ENCODE measurements at regions not wholly inside any gene's neighbourhood (a gene's known extent, or its start where the extent isn't known, plus 50 kb on each side); places are given as distances from the start of the nearest gene placed in this dataset.
"Not testable (repeated sequence)": the region's sequence is repeated elsewhere in the genome, so short reads cannot be mapped to it uniquely, and the experiment has no call there.

DNA sequence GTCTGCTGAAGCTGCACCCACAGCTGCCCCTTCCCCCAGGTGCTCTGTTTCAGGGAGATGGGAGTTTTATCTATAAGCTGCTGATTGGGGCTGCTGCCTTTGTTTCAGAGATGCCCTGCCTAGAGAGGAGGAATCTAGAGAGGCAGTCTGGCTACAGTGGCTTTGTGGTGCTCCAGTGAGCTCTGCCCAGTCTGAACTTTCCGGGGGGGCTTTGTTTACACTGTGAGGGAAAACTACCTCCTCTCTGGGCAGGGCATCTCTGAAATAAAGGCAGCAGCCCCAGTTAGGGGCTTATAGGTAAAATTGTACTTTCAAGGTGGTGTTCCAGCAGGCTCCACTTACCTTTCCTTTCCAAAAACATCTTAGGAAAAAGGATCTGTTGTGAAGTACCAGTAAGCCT, 242.2 kb downstream of the SPRY1 start:
- DNase-seq (ENCODE audit: low read depth), result no peak

DNA sequence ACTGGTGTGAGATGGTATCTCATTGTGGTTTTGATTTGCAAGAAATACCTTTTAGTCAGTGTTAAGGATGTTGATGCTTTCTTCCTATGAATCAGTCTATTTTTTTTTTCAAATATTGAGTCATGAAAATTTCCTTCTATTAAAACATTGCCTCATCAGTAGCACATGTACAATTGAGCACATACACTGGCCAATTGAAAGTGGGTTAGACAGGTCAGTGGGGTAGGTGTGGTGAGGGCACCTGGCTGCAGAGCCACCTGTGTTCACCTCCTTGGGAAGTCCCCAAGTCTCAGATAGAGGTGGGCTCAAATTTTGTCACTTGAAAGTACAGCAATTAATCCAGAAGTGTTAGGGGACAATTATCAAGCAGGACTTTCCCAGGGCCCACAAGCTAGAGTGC, 243.7 kb downstream of the SPRY1 start:
- DNase-seq (ENCODE audit: low read depth), result peak; percentile 73

DNA sequence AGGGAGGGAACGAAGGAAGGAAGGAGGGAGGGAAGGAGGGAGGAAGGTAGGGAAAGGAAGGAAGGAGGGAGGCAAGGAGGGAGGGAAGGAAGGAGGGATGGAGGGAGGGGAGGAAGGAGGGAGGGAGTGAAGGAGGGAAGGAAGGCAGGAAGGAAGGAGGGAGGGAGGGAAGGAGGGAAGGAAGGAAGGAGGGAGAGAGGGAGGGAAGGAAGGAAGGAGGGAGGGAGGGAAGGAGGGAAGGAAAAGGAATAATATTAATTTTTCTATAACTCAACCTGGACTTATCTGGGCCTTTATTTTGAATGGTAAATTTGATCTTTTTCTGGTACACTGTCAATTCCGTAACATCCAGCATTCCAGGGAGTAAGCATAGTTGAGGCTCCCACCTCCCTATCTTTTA, 244.2 kb downstream of the SPRY1 start:
- no peak for DNase-seq (ENCODE audit: low read depth)

DNA sequence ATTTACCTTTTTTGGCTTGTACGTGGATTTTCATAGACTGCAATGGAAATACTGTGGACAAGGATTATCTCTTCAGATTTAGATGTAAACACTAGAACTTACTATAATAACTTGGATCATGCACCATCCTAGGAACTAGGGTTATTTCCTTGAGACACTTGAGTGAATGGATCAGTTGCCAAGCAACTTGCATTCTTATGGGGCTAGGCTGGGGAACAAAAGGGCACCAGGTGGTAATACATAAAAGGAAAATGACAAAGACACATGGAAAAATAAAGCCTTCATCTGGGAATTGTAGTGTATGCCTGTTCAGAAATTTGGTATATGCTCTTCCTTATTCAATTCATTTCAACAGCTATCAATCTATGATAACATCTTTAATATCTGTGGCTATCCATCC, 247.1 kb downstream of the SPRY1 start:
- no peak for DNase-seq (ENCODE audit: low read depth)

DNA sequence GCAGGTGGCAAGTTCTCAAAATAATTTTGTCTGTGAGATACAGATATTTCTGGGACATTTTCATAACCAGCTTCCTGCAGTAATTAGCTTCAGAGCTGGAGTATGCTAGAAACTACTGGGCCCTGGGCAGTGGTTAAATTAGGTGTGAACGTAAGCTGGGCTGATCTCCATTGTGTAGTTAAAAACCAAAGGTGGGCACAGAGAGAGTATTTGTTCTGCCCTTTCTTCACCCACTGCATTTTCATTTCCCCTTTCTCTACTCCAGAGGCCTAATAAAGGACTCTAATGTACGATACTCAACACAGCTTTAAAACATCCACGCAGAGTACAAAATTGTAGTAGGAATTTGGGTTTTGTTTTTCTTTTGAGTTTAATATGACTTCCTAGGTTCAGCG, 252.7 kb downstream of the SPRY1 start:
- no peak for DNase-seq (ENCODE audit: low read depth)

DNA sequence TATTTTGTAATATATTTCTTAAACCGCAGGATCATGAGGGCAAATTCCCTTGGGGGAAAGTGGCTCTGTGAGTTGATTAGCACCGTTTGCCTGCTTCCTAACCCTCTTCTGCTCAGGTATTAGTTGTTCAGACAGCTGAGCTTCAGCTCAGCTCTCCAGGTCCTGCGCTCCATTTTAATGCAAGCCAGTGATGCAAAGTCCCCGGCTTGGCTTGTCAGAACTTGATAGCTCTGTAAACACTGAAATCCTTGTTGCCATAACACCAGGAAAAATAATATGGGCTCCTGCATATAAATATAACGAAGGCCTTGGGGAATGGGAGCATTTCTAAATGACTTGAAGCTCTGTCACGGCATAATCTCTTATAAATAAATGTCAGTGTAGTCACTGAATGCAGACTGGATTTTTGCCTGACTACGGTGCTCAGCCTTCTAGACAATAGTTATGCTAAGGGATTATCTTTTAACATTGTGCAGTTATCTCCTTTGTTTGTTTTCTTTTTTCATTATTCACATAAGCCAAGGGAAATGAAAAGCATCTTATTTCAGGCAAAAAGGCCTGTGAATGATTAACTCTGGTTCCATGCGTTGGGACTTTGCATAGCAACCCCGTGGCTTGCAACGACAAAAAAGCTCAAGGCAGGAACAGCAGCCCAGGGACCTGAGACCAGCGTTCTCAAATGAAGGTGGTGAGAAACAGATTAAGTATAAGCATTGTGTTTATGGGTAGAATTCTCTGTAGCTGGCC, 253.2 kb downstream of the SPRY1 start:
- DNase-seq (ENCODE audit: low read depth), result peak; percentile 8

DNA sequence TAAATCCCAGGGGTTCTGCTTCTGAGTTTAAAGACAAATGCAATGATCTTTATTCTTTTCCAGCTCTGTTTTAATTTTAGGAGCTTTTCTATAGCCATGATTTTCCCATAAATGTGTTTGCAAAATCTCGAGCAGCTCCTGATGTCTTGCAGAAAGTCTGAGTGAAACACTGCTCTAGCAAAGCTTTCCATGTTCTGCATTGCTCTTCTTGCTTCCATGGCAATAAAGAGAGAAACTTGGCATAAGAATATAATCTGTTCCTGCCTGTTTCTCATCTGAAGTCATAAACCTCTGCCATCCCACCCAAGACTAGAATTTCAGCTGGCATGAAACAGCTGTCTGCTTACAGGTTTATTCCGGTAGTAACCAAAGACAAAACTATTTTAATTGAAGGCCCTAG, 254.5 kb downstream of the SPRY1 start:
- DNase-seq (ENCODE audit: low read depth), result no peak

DNA sequence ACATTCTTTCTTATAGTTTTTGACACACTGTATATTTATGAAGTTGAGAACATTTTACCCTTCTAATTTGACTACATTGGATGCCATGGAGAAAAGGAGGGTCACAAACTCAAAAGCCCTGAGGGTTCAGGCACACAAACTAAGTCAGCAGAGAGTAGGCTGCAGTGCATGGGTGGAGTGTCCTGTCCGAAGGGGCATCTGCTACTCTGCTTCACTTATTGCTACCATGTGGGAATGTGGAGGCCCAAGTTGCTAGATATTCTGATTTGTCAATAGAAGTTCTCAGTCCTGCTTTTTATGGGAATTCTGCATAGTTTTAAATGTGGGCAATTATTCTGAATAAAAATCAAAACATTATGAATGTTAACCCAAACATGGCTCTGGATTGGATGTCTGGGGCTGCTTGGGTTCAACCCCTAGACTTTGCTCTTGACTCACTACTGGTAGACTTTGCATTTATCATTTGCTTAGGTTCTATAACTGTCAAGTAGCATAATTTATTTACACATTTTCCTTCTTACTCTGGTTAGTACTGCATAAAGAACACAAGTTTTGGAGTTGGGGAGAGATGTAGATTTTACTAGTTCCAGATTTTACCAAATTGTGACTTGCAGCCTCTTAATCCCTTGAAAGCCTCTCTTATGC, 255.1 kb downstream of the SPRY1 start:
- DNase-seq (ENCODE audit: low read depth), result no peak

DNA sequence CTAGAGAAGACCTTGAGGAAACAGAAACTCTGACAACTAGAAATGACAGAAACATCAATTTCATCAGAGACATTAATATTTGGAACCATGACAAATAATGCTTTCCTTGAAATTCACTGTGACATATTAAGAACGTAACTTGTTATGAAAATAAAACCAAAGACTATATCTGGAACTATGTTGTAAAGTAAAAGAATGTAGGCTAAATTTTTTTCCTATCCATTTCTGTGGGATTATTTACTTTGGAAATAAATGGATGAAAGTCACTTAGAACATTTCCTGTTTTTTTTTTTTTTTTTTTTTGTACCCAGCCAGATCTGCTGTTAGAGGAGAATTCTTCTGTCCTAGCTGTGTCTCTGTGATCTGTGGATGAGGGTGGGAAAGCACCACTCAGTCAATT, 255.9 kb downstream of the SPRY1 start:
- DNase-seq (ENCODE audit: low read depth), result no peak

DNA sequence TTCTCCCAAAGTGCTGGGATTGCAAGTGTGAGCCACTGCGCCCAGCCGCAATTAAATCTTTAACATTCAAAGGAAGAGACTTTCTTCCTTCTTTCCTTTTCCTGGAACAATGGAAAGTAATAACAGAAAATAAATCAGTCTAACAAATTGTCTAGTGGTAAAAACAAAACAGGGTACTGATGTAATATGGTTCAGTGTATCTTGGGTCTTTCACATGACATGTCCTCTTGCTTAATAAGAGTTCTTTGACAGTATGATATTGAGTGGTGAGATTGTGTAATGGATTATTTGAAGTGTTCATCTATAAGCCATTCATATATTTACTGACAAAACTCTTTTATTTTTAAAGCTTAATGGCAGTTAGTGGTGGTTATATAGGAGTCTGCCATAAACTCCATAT, 256.6 kb downstream of the SPRY1 start:
- no peak for DNase-seq (ENCODE audit: low read depth)

DNA sequence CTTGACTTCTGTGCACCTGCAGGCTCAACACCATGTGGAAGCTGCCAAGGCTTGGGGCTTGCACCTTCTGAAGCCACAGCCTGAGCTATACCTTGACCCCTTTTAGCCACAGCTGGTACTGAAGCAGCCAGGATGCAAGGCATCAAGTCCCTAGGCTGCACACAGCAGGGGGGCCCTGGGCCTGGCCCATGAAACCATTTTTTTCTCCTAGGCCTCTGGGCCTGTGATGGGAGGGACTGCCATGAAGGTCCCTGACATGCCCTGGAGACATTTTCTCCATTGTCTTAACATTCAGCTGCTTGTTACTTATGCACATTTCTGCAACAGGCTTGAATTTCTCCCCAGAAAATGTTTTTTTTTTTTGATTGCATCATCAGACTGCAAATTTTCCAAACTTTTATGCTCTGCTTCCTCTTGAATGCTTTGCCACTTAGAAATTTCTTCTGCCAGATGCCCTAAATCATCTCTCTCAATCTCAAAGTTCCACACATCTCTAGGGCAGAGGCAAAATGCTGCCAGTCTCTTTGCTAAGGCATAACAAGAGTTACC, 260.2 kb downstream of the SPRY1 start:
- DNase-seq (ENCODE audit: low read depth), result not testable (repeated sequence)

DNA sequence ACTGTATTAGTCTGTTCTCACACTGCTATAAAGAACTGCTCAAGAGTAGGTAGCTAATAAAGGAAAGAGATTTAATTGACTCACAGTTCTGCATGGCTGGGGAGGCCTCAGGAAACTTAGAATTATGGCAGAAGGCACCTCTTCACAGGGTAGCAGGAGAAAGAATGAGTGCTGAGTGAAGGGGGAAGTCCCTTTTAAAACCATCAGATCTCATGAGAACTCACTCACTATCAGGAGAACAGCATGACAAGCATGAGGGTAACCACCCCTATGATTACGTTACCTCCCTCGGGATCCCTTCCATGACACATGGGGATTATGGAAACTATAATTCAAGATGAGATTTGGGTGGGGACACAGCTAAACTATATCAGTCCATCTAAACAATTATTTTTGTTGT, 261.0 kb downstream of the SPRY1 start:
- DNase-seq (ENCODE audit: low read depth), result not testable (repeated sequence)

DNA sequence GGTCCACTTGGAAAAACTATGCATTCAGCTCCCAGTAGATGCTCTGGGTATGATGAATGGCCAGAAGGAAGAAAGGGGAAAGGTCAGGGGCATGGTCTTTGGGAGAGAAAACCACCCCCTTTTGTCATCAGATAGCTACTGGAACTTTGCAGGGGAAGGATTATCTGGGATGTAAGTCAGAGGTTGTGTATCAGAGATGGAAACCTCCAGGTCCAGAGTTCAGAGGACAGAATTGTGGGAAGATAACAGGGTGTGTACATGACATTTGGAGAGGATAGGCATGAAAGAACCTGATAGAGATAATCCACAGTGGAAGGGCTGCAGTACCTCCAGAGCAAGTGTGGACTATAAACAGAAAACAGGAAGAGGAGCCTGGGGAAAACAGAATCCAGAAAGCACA, 262.7 kb downstream of the SPRY1 start:
- DNase-seq (ENCODE audit: low read depth), result no peak

DNA sequence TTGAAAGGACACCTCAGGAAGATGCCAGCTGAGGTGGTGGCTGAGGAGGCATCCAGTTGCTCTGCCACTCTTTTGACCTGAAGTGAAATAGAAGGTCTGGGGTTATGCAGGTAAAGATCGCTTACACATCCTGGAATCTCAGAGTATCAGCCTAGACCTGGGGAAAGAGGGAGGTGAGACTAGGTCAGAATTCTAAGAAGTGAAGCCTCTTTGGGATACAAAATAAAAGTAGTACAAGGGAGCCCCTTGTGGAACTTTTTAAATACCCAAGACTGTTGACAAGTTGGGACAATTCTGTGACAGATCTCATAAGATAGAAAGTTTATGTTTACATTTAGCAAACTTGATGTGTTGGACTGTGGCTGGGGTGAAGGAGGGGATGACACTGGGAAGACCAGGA, 263.1 kb downstream of the SPRY1 start:
- DNase-seq (ENCODE audit: low read depth), result peak; percentile 14

DNA sequence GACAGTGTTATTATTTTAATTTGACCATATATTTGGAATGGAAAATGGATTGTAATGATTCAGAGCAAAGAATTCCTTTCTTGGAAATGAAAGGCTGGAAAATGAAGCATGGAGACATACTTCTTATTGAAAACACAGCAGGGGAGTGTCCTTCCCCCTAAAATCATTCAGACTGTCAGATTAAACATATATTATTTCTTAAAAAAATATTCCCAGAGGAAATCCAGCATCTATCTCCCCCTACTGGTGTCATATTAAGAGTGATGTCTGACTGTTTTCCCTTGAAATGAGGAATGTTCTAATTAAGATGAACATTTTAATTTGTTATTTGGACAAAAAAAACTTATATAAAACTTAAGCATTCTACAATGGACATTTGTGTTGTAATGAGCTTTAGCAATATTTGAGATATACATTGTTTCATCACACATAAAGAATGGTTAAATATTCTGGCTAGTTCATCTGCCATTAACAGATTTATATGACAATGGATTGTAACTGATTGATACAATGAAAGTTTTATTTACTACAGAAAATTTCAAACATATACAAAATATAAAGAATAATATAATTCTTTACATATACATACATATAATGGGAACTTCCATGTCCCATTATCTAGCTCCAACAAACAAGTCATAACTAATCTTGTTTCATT, 264.6 kb downstream of the SPRY1 start:
- DNase-seq (ENCODE audit: low read depth), result peak; percentile 41

DNA sequence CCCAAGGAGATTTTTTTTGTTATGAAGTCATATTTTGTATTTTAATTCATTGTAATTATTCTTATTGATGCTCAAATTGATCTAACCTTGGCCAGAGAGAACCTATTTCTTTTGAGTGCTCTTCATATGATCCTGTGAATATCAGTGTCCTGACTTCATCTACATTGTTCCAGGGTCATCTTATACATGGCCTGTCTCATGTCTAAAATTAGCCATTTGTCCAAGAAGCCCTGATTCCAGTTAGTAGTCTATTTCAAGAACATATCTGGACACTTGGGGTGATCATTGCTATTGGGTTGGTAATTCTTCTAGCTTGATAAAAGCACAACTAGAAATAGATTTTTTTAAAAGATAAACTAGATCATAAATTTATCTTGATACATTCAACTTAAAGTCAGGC, 266.2 kb downstream of the SPRY1 start:
- no peak for DNase-seq (ENCODE audit: low read depth)

DNA sequence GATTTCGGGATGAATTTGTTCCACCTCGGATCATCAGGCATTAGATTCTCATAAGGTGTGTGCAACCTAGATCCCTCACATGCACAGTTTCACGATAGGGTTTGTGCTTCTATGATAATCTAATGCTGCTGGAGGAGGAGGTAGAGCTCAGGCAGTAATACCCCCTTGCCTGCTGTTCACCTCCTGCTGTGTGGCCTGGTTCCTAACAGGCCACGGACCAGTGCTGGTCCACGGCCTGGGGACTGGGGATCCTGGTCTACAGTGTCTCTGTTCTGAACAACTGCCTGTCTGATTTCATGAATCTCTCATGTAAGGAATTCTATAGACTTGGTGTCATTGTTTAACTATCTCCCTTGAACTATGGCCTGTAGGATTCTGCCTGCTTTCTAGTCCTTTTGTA, 269.9 kb downstream of the SPRY1 start:
- DNase-seq (ENCODE audit: low read depth), result no peak

DNA sequence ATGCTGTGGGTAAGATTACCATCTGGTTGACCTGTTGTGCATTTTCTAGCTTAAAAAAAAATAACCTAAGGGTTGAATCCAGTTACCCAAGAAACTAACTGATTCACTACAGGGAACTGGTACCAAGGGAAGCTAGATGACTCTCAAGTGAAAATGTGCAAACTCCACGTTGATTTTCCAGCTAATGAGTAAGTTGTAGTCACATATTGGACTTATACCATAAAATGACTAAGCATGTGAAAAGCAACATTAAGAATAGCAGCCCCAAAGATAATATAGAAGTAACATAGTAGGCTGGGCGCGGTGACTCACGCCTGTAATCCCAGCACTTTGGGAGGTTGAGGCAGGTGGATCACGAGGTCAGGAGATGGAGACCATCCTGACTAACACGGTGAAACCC, 270.9 kb downstream of the SPRY1 start:
- peak; percentile 76 for DNase-seq (ENCODE audit: low read depth)

DNA sequence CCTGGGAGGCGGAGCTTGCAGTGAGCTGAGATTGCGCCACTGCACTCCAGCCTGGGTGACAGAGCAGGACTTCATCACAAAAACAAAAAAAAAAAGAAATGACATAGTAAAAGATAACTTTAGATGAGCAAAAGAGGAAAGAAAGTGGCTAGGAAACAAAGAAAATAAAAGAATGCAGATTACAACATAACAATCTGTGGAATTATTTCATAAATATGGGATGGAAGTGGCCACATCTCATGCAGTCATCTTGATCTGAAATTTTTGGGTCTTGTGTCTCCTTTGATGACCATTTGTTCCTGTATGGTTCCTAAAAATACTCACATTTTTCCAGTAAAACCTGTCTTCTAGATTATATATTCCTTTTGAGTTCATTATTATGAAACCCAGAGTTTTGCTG, 271.4 kb downstream of the SPRY1 start:
- no peak for DNase-seq (ENCODE audit: low read depth)

DNA sequence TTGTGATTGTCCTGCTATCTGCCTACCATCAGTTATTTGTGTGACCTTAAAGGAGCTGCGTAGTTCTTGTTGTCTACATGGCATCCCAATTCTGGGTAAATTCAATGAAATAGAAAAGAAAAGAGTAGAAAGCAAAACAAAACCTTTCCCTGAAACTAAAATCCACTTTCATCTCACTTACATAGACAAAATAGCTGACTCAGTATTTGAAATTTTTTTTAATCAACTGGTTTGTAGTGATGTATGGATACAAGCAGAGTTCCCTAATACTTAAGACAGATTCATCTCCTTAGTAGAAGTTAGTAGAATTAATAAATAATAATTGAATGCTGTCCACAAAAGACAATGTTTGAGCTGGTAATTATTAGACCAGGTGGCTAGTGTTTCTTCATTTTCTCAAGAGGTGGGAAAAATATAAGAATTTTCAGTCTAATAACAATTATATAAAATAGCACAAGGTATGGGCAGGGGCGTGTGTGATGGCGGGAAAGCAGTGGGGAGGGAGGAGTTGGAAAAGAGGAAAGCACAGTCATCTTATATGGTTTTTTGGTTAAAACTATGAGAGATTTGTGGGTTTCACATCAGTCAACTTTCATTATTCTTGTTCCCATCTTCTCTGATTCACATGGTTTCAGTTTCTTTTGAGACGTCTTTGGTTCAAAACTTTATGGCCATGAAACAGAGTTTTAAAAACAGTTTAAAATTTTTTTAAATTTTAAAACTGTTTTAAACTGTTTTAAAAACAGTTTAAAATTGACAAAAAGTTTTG, 275.2 kb downstream of the SPRY1 start:
- DNase-seq (ENCODE audit: low read depth), result no peak

DNA sequence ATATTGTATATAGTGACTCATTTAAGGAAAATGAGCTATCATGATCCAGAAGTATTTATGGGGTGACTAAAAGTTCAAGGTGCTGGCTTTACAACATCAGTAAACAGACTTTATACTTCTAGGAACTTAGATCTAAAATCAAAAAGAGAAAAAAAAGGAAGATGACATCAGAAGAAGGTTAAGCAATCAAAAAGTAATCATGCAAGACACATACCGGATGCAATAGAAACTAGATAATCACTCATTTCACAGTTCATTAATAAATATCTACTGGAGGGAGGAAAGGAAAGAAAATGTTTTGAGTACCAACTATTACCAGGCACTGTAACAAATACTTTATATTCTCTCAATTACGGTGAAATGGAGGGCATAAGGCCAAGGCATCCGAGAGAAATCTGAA, 276.4 kb downstream of the SPRY1 start:
- DNase-seq (ENCODE audit: low read depth), result peak; percentile 46

DNA sequence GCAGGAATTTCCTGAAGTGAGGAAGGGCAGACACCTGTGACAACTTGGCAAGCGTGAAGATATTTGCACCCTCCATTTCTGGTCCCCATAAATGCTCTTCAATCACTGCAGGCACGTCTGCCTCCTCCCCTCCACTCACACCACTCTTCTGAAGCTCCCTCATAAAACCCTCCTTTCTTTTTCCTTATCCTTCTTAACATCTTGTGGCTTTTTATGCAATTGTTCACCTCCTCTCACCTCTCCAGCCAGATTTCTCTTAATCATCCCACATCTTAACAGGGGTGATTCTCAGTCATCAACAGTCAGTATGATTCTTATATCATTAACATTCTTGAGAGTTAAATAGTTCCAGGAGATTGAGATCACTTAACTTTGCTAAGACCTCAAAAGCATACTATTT, 277.4 kb downstream of the SPRY1 start:
- DNase-seq (ENCODE audit: low read depth), result peak; percentile 37
